Lower leg skin (tissue), 4 donors: ENCODE measurements at regions not wholly inside any gene's neighbourhood (a gene's known extent, or its start where the extent isn't known, plus 50 kb on each side); places are given as distances from the start of the nearest gene placed in this dataset.

Experiments
- DNase-seq, 2 donors: peaks; one replicate each; pipeline ENCODE4 v3.0.0-alpha.2; 2019; ENCODE audit warnings: low spot score in 2 of 2
- H3K4me3 ChIP-seq: fragments of 200-600 bp; sonication (generic); 2 replicates; pipeline ENCODE4 v1.5.1; 2017; ENCODE audit warnings: mild to moderate bottlenecking, low read depth; ENCODE audit not compliant: poor library complexity, severe bottlenecking
- POLR2A ChIP-seq, 2 donors: fragments of 450-650 bp; IDR thresholded peaks; one replicate each; pipeline ENCODE4 v1.6.1; 2016 to 2017; ENCODE audit warnings: antibody characterized with exemption in 2 of 2, mild to moderate bottlenecking in 1 of 2, moderate library complexity in 1 of 2
- WGBS, 2 donors: methylation state at CpG; one replicate each; pipeline ENCODE4 v1.1.5; 2018; 5-methylcytosine and 5-hydroxymethylcytosine counted together
- intact Hi-C: fragments of 100-400 bp; cut with DNase I; formaldehyde crosslinking; loops from one replicate; pipeline ENCODE4 v1.15.0; 2023; ENCODE audit warnings: low total_unique reads
- TF ChIP-seq, protein P1 (sequence below), 3 donors: fragments of 450-650 bp; IDR thresholded peaks; one replicate each; pipeline ENCODE4 v1.5.1; 2016; ENCODE audit warnings: antibody characterized with exemption in 3 of 3, mild to moderate bottlenecking in 3 of 3, moderate library complexity in 2 of 3

DNA sequence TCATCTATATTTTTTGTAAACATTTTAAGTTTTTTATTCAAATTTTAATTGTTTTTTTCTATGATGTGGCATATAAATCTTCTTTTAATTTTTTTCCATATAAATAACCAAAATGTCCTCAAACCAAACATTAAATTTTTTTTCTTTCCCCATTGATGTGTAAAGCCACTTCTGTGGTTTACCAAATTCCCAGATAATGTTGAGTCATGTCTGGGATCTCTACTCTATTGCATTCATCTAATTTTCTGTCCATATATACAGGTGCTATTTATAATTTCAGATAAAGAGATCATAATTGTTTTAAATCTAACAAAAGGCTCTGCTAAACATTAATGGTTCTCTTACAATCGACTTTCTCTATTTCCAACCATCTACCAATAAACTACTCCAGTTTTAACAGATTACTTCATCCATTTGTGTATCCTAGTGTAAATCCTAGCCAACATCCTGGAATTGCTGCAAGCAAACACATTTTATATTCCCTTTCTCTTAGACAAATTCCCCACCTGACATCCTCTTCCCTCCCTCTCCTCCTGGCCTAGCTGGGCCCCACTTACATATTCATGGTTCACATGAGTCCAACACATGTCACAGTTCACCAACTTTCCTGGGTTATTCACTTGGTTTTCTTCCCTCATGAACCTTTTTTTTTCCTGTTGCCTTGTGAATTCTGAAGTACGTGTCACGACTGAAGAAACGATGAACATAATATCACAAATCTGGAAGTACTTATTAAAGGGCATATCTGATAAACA, 368.0 kb upstream of the AGTR1 start:
- intact Hi-C loops = no loop called here
- 71 to 72% methylated on average over 4 of the region's 4 CpGs for WGBS, 2 donors
- no peak for DNase-seq
- TF ChIP-seq POLR2A (IDR thresholded peaks at IDR 0.05) = no peak
- TF ChIP-seq, protein P1, sequence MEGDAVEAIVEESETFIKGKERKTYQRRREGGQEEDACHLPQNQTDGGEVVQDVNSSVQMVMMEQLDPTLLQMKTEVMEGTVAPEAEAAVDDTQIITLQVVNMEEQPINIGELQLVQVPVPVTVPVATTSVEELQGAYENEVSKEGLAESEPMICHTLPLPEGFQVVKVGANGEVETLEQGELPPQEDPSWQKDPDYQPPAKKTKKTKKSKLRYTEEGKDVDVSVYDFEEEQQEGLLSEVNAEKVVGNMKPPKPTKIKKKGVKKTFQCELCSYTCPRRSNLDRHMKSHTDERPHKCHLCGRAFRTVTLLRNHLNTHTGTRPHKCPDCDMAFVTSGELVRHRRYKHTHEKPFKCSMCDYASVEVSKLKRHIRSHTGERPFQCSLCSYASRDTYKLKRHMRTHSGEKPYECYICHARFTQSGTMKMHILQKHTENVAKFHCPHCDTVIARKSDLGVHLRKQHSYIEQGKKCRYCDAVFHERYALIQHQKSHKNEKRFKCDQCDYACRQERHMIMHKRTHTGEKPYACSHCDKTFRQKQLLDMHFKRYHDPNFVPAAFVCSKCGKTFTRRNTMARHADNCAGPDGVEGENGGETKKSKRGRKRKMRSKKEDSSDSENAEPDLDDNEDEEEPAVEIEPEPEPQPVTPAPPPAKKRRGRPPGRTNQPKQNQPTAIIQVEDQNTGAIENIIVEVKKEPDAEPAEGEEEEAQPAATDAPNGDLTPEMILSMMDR (IDR thresholded peaks at IDR 0.05) = no peak
- H3K4me3 ChIP-seq = no peak overlapping the region

DNA sequence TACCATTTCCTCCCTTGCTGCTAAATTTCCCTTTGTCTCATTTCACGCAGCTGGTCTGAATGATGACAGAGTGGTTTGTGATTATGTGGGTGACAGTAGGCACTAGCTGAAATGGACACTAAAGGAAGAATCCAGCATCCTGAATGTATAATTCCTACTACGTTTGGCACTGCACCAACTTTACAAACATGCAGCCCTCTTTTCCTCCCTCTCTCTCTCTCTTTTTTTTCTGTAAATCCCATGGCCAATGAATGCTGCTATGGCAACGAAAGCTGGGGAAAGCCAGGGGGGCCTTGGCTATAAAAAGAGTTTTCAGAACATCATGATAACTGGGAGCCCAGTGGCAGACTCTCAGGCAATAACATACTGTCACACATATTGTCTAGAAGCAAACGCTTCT, 367.2 kb upstream of the AGTR1 start:
- 54 to 56% methylated on average over 4 of the region's 4 CpGs for WGBS, 2 donors
- no peak for DNase-seq
- no peak for TF ChIP-seq POLR2A (IDR thresholded peaks at IDR 0.05)
- TF ChIP-seq, protein P1 (IDR thresholded peaks at IDR 0.05) = no peak
- intact Hi-C loops = no loop called here
- H3K4me3 ChIP-seq = no peak overlapping the region

DNA sequence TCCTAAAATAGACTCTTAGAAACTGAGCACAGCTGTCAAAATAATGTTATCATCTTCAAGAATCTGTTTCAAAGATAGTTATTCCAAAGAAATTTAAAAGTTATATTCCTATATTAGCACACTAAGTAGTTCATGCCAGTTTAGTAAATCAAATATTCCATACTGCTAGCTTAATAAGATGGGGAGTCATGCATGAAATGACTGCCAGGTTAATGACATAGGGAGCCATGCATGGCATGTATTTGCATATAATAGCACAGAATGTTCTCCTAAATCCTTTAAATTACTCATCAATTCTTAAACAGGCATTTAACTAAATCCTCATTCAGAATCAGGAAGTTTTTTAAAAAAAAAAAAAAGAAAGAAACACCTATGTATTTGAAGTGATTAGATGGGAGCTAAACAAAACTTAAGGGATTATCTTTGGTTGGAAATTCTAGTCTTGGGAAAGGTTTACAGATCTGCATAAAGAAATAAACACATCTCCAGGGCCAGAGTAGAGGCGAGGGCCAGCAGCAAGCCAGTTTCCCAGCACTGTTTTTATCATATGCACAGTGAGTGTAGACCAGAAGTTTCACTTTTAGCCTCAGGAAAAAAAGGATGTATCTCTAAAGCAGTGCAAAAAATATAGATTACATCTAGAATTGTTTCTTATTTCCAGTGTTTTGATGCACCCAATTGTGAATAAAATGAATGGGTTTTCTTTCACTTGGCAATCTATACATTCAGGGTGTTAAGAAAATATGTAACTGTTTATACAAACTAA, 366.4 kb upstream of the AGTR1 start:
- TF ChIP-seq, protein P1 (IDR thresholded peaks at IDR 0.05) = no peak
- TF ChIP-seq POLR2A (IDR thresholded peaks at IDR 0.05) = no peak
- no peak for DNase-seq
- 50 to 57% methylated on average over 1 of the region's 1 CpG for WGBS, 2 donors
- intact Hi-C loops = no loop called here
- no peak overlapping the region for H3K4me3 ChIP-seq

DNA sequence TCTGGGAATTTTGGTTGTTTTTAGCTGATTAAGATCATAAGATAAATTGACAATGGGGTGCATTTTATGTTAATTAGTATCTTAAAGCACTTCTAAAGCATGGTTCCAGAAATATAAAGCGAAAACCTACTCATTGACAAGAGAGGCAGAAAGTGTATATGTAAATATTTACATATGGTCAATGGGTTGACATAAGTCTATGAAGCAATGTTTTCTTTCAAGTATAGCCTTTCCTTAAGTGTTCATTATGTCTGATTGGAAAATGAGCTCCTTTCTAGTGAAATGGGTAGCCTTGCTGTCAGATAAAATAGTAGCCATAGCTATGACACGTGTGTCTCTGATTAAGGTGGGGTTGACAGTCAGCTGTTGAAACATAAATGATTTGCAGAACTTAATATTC, 365.2 kb upstream of the AGTR1 start:
- intact Hi-C loops = no loop called here
- 85 to 92% methylated on average over 2 of the region's 2 CpGs for WGBS, 2 donors
- DNase-seq = no peak
- no peak overlapping the region for H3K4me3 ChIP-seq
- TF ChIP-seq, protein P1 (IDR thresholded peaks at IDR 0.05) = no peak
- no peak for TF ChIP-seq POLR2A (IDR thresholded peaks at IDR 0.05)

DNA sequence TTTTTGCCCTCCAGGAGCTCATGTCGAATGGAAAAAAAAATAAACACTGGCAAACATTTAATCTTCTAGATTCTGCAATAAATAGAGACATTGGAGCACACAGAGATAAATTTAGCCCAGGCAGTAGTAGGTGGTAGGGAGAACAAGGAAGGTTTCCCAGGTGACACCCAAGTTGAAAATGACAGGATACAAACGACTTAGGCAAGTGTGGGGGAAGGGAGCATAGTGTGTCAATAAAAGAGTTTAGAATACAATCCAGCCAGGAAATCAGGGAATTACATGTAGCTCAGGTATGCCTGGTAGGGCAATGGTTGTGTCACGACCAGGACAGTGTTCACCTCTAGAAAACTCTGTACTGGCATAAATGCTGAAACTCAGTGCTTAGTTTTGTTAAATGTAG, 364.6 kb upstream of the AGTR1 start:
- no peak overlapping the region for H3K4me3 ChIP-seq
- WGBS, 2 donors = 40 to 41% methylated on average over 3 of the region's 3 CpGs
- intact Hi-C loops = no loop called here
- TF ChIP-seq, protein P1 (IDR thresholded peaks at IDR 0.05) = no peak
- TF ChIP-seq POLR2A (IDR thresholded peaks at IDR 0.05) = no peak
- no peak for DNase-seq
